Fibroblast of villous mesenchyme (primary cell): ENCODE measurements at regions not wholly inside any gene's neighbourhood (a gene's known extent, or its start where the extent isn't known, plus 50 kb on each side); places are given as distances from the start of the nearest gene placed in this dataset.
A peak's percentile ranks its signal among the peaks of the same experiment; 100 is the strongest.

Source experiments
- DNase-seq: peaks from one replicate; pipeline ENCODE4 v3.0.0-alpha.2; 2010; ENCODE audit warnings: low read depth
- H3K4me3 ChIP-seq: 2 replicates; pipeline ENCODE4 v1.5.1; 2011; ENCODE audit warnings: low read depth, mild to moderate bottlenecking, low read length
- TF ChIP-seq, protein P1 (sequence below): IDR thresholded peaks from 2 replicates; pipeline ENCODE4 v1.5.1; 2012; ENCODE audit warnings: low read depth, mild to moderate bottlenecking, low read length; ENCODE audit not compliant: insufficient read depth

DNA sequence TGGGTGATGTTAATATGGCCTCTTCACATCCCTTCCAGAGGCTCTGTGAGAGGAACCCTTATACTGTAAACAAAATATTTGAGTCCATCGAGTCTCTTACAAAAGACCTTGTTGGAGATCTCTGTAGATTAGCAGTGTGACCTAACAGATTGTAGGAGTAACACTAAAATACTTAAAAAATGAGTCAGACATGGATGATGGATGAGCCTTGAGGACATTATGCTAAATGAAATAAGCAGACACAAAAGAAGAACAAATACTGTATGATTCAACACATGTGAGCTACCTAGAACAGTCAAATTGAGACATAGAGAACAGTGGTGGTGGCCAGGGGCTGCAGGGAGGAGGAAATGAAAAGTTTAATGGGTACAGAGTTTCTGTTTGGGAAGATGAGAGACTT is 152.2 kb upstream of the UBL3 start:
- TF ChIP-seq, protein P1, sequence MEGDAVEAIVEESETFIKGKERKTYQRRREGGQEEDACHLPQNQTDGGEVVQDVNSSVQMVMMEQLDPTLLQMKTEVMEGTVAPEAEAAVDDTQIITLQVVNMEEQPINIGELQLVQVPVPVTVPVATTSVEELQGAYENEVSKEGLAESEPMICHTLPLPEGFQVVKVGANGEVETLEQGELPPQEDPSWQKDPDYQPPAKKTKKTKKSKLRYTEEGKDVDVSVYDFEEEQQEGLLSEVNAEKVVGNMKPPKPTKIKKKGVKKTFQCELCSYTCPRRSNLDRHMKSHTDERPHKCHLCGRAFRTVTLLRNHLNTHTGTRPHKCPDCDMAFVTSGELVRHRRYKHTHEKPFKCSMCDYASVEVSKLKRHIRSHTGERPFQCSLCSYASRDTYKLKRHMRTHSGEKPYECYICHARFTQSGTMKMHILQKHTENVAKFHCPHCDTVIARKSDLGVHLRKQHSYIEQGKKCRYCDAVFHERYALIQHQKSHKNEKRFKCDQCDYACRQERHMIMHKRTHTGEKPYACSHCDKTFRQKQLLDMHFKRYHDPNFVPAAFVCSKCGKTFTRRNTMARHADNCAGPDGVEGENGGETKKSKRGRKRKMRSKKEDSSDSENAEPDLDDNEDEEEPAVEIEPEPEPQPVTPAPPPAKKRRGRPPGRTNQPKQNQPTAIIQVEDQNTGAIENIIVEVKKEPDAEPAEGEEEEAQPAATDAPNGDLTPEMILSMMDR = no peak
- no peak overlapping the region for H3K4me3 ChIP-seq
- DNase-seq = peak; percentile 83

DNA sequence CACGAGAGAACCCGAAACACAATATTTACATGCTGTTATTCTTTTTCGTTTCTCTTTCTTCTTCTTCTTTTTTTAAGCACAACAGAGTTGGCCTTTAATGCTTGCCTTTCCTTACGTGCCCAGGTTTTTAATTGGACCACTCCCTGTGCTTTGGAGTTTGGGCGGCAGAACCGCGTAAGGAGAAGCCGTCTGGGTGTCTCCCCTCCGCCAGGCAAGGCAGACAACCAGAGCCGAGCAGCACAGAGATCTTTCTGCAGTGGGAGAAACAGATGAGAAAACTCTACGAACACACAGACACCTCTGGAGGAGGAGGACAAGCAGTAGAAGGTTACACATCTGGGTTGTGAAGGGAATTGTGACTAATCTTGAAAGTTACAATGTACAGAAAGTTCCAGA is 150.0 kb upstream of the UBL3 start:
- no peak overlapping the region for H3K4me3 ChIP-seq
- DNase-seq = peak; percentile 38
- TF ChIP-seq, protein P1 = no peak

DNA sequence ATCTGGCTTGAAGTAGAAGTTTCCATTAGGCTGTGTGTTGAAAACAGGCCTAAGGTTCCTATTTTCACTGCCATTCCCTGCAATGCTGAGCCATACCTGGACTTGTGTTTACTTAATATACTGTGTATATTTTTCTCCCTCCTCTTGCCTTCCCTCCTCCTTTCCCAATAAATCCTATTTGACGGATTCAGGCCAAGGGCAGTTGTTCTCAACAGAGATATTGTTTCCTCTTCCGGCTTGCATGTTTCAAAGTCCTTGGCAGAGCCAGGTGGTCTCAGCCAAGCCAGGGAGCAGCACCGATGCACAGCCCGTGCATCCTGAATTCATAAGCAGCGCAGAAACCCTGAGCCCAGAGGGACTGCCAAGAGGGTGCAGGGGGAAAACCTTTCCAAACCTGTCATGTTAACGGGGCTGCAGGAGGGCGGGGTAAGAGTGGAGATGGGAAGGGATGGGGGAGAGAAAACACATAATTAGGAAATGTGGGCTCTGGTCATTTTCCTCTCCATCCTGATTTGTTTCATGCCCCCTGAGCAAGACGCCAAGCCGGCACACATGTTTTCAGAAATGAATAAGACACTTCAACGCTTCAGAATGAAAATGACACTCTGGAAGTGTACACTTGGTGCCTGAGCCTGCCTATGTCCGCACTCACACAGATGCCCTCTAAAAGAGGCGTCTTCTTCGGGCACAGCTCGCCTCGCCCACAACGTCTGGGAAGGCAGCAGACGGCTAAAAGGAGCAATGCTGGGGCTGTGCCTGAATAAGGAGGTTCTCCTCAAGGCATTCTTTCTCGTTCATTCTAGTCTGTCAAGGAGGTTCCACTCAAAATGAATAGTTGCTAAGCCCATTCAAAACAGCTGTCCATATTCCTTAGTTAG is 149.3 kb upstream of the UBL3 start:
- no peak overlapping the region for H3K4me3 ChIP-seq
- TF ChIP-seq, protein P1 = no peak
- DNase-seq = no peak

DNA sequence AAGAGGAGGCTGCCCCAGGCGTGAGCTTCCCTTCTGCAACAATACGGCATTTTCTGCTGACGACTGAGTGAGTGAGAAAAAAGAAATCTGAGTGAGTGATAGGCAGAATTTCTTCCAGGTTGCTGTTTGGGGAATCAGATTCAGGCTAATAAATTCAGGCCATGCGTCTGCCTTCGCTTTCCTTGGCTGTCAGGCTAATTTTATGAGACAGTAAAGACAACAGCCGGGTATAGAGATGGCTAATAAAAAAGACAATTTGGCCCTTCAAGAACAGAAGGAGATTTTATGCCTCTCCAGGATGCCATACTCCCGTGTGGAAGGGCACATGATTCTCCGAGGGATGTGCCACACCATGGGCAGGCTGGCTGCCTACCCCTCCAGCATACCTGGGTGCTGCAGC is 145.9 kb upstream of the UBL3 start:
- TF ChIP-seq, protein P1 = no peak

DNA sequence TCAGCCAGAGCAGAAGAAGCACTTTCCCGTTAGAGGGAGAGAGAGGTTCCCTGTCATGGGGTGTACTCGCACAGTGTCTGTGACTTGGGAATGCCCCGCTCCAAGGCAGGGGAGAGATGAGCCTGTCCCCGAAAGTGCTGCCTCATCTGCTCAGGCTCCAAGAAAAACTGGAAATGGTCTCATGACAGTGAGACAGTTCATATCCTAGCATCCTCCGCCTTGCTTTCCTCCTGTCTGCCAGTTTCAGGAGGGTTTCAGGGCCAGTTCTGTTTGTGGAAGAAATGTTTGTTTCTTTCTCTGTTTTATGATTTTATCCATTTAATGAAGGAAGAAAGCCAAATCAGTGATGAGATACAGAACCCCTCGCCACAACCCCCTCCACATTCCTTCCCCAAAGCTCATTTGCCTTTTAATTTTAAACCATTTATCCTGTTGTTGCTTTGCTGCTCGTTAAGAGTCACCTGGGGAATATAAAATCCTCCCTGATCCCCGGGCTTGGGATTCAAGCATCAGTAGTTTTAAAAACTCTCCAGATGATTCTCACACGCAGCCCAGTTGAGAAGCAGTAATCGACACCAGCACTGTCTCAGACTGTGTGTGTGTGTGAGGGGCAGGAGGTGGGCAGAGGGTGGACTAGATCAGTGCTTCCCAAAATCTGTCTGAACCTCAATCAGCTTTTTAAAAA is 144.6 kb upstream of the UBL3 start:
- TF ChIP-seq, protein P1 = no peak
- peak; percentile 55 for DNase-seq
- no peak overlapping the region for H3K4me3 ChIP-seq

More for the DNA sequence above, 145.9 kb upstream of the UBL3 start:
- H3K4me3 ChIP-seq = no peak overlapping the region
- no peak for DNase-seq

DNA sequence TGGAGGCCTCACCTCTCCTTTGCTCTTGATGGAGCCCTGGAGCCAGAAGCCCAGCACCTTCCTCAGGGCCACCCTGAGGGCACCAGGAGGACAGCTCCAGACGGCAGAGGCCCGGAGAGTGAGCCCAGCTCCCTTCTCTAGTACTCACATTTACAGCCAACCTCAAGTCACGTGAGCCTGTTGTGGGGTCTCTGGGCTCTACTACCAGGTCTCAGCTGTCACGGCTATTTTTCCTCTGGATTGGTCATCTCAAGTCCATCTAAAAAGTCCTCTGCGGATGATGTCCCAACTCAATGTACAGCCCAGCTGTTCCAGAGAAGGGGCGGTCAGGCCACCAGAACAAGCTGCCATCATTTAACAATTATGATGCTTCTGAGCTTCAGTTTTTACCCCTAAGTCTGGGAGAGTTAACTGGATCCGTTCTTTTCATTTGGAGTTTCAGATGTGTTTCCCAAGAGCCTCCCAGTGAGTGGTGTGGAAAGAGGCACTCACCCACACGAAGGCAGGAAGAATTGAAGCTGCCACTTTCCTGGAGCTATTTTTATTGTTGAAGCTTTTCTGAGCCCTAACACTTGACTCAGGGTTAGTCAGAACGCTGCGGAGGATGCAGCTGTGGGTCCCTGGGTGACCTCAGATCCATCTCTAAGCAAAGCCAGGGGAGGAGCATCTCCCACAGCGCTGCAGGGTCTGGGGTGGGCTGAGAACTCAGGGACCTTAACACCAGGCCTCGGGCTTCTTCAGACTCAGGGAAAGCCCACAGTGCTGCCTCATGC is 143.5 kb upstream of the UBL3 start:
- TF ChIP-seq, protein P1 = no peak
- no peak overlapping the region for H3K4me3 ChIP-seq
- peak; percentile 51 for DNase-seq
